Heart left ventricle (tissue), 13 donors: ENCODE measurements at regions not wholly inside any gene's neighbourhood (a gene's known extent, or its start where the extent isn't known, plus 50 kb on each side); places are given as distances from the start of the nearest gene placed in this dataset.
"Not testable (repeated sequence)": the region's sequence is repeated elsewhere in the genome, so short reads cannot be mapped to it uniquely, and the experiment has no call there.

ENCODE experiments used
- CTCF ChIP-seq, 12 donors: fragments of 200-600 bp; sonication (generic) in 4 of 12; IDR thresholded peaks; one replicate each; pipeline versions ENCODE4 v1.5.0 to v1.8.0; 2018 to 2022; ENCODE audit warnings: antibody characterized with exemption in 12 of 12, mild to moderate bottlenecking in 5 of 12
- POLR2A ChIP-seq, 2 donors: fragments of 450-650 bp; IDR thresholded peaks; one replicate each; pipeline ENCODE4 v1.6.1; 2017; ENCODE audit warnings: antibody characterized with exemption in 2 of 2, mild to moderate bottlenecking in 2 of 2, moderate library complexity in 2 of 2
- donor health status: ischemic (EF 13 %, LVEDD 7.1; RV severe dilation, severe dysfunction).
- donor health status: DM: no; HTN: yes; CAD: no.
- donor health status: DM: no; HTN: no; CAD: no.
- donor health status: ischemic (EF 25% LVEDD 6.9; RV normal size, moderate dysfunction).
- donor health status: ischemic (EF 25% LVEDD 5.7; RV mildly dilated, moderate dysfunction).
- donor health status: ischemic (EF 35%, LVEDD 5.7; RV mildly dilated, moderate dysfunction).
- donor health status: nonischemic (EF 11% LVEDD 7.7; RV severe dilation, severe dysfunction).
- donor health status: DM: yes; HTN: yes; CAD: no.
- donor health status: PGD.
- donor health status: ischemic (EF 29% LVEDD 5.4; RV normal size, mild dysfunction).
- donor health status: nonischemic (EF 23%, LVEDD 6.1; RV moderate dilation, normal function).

- not testable (repeated sequence) for TF ChIP-seq CTCF, POLR2A (IDR thresholded peaks at IDR 0.05)
These were observed 376.5 kb upstream of the ZNG1F start for GRCh38 chr9:41565572-41565971.
